MCF 10A (cell line): ENCODE measurements at regions not wholly inside any gene's neighbourhood (a gene's known extent, or its start where the extent isn't known, plus 50 kb on each side); places are given as distances from the start of the nearest gene placed in this dataset.

Experiments used
- BruUV-seq: library from RNA; stranded (reverse); fragments of 400-500 nt; replicated peaks from 2 replicates; lab custom pipeline; 2021; lab: Mats Ljungman, UMichigan
- CTCF ChIA-PET: fragments of 300-600 bp; sonication (Branson Sonifier 250); formaldehyde crosslinking; extraction: SDS; loops from one replicate; lab custom pipeline; 2021; ENCODE audit warnings: antibody characterized with exemption, inconsistent platforms; lab: Yijun Ruan, JAX
- POLR2A ChIA-PET: fragments of 300-600, 350-650 bp; sonication (Branson Sonifier 250); formaldehyde crosslinking; extraction: SDS; loops from one replicate; lab custom pipeline; 2020; ENCODE audit warnings: antibody characterized with exemption, inconsistent platforms; lab: Yijun Ruan, JAX
- DNase-seq: peaks from one replicate; pipeline ENCODE4 v3.0.0-alpha.2; 2018; ENCODE audit not compliant: unreplicated experiment
- H3K27ac Mint-ChIP-seq: one replicate; pipeline ENCODE4 v1.8.0; 2022; ENCODE audit warnings: mild to moderate bottlenecking, low read depth, mixed read lengths; ENCODE audit not compliant: unreplicated experiment
- H3K27me3 Mint-ChIP-seq: one replicate; pipeline ENCODE4 v1.8.0; 2022; ENCODE audit warnings: mixed read lengths; ENCODE audit not compliant: insufficient read depth, unreplicated experiment
- H3K36me3 Mint-ChIP-seq: one replicate; pipeline ENCODE4 v1.8.0; 2022; ENCODE audit warnings: mild to moderate bottlenecking, moderate library complexity, mixed read lengths; ENCODE audit not compliant: insufficient read depth, unreplicated experiment
- H3K4me1 Mint-ChIP-seq: one replicate; pipeline ENCODE4 v1.8.0; 2022; ENCODE audit warnings: mixed read lengths; ENCODE audit not compliant: insufficient read depth, unreplicated experiment
- H3K4me3 Mint-ChIP-seq: one replicate; pipeline ENCODE4 v1.8.0; 2022; ENCODE audit warnings: mild to moderate bottlenecking, moderate library complexity, mixed read lengths; ENCODE audit not compliant: unreplicated experiment
- H3K9me3 Mint-ChIP-seq: one replicate; pipeline ENCODE4 v1.8.0; 2022; ENCODE audit warnings: mixed read lengths; ENCODE audit not compliant: unreplicated experiment
- CTCF ChIP-seq: fragments of 200-600 bp; IDR thresholded peaks from one replicate; pipeline ENCODE4 v1.8.0; 2022; ENCODE audit warnings: antibody characterized with exemption, mild to moderate bottlenecking; ENCODE audit not compliant: unreplicated experiment
- intact Hi-C: fragments of 100-400 bp; cut with micrococcal nuclease; formaldehyde crosslinking; loops from 2 replicates; pipeline ENCODE4 v1.14.1; 2022

DNA sequence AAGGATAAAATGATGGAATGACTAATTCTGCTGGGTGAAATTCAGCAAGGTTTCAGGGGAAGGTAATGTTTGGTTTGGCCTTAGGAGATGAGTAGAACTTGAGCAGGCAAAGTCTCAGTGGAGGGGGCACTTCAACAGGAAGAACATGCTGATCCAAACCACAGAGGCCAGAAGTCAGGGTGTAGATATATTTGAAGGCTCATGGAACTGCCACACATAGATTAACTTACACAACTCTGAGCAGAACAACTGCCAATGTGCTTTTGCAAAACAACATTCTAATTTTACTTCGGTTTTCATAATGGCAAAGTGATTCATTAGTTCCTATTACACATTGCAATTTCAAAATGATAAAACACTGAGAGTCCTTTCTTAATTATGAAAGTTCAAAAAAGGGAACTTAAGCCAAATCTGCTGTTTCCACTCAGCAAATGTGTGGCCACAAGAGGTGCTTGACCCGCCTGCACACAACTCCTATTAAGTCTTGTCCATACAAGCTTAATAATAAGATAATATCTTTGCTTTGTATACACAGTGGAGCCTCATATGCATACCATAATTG is 284.8 kb downstream of the MREG start:
- POLR2A ChIA-PET, result interaction anchor here (0.5 kb wide), 1 partner anchor 23 kb away, joined by 3 read pairs; no protein-coding TSS in a partner anchor
- intact Hi-C loops, result no loop called here
- no peaks in the 10 kb centered on the region for H3K27me3 Mint-ChIP-seq
- H3K36me3 Mint-ChIP-seq, result no peaks in the 10 kb centered on the region
- H3K27ac Mint-ChIP-seq, result peak overlapping the region; percentile 3
- peak; percentile 95 for DNase-seq
- no peak for TF ChIP-seq CTCF
- H3K4me3 Mint-ChIP-seq, result no peak overlapping the region
- BruUV-seq, result no TSS peak
- peaks cover 12% of the 10 kb centered on the region for H3K4me1 Mint-ChIP-seq
- CTCF ChIA-PET, result interaction anchor here (0.6 to 1.3 kb wide), 2 partner anchors 25 to 294 kb away, joined by 3 read pairs; no protein-coding TSS in a partner anchor
- peaks cover 6% of the 10 kb centered on the region for H3K9me3 Mint-ChIP-seq

DNA sequence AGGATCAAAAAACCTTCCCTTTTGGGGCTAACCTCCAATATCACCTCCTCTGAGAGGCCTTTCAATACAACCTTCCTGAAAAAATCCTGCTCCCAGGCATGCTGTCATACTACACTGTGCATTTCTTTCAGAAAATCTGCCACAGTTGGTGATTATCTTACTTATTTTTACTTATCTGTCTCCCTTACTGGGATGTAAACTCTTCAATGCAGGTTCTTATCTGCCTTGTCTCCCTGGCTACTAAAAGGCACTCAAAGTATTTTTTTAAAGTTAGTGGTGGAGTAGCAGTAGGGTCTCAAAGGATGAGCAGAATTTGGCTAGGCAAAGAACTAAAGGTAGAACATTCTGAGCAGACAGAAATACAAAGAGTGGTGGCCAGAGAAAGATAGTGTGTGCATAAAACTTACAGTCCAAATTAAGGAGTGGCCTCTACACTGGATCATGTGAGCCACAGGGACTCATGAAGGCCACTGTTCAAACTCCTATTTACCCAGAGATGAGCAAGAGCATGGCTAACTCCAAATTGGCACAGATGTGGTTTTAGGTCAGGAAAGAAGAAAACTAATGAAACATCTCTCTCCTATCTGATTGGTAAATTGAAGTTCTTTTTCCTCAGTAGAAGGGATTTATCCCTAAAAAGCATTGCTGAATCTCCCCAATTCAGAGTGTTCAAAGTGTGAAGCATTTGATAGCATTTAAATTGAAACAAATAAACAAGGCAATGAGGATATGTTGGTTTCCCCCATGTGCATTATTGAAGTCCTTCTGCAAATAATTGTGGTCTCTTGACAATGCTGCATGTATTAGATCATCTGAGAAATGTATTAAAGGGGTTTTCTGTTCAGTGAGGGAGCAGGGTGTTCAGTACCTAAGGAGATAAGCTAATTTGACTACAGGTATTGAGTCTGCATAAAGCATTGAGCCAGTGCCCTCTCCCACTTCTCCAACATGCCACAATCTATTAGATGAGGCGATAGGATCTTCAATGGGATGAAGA is 285.5 kb downstream of the MREG start:
- Mint-ChIP-seq H3K4me3 (no peak overlapping the region), H3K9me3 (peaks cover 6% of the 10 kb centered on the region), H3K4me1 (peaks cover 12% of the 10 kb centered on the region), H3K27ac (peak overlapping the region; percentile 3), H3K27me3 (no peaks in the 10 kb centered on the region), H3K36me3 (no peaks in the 10 kb centered on the region)
- POLR2A ChIA-PET, result no interaction called here
- CTCF ChIA-PET, result interaction anchor here (0.6 kb wide), 1 partner anchor 295 kb away, joined by 3 read pairs; no protein-coding TSS in a partner anchor
- BruUV-seq, result no TSS peak
- TF ChIP-seq CTCF, result no peak
- intact Hi-C loops, result no loop called here
- no peak for DNase-seq

DNA sequence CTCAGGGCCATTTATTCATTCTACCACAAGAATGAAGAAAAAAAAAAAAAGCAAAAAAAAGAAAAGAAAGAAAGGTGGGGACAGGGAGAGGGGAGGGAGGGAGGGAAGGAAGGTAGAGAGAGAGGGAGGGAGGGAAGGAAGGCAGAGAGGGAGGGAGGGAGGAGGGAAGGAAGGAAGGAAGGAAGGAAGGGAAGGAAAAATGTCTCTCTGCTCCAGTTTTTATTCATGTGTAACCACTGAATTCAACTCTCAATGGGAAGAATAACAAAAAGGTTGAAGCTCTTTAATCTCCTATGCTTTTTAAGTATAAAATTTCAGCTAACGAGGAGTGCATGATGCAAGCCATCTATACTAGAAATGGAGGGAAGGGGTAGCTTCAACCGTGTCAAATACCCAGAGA is 287.3 kb downstream of the MREG start:
- Mint-ChIP-seq H3K27ac (no peak overlapping the region), H3K27me3 (no peaks in the 10 kb centered on the region), H3K9me3 (peaks cover 6% of the 10 kb centered on the region), H3K4me1 (peaks cover 12% of the 10 kb centered on the region), H3K4me3 (no peak overlapping the region), H3K36me3 (no peaks in the 10 kb centered on the region)
- POLR2A ChIA-PET, result no interaction called here
- TF ChIP-seq CTCF, result no peak
- BruUV-seq, result no TSS peak
- DNase-seq, result no peak
- intact Hi-C loops, result no loop called here
- CTCF ChIA-PET, result interaction anchor here (0.9 kb wide), 1 partner anchor 14 kb away, joined by 3 read pairs; no protein-coding TSS in a partner anchor

- DNase-seq, result no peak
- Mint-ChIP-seq H3K27ac (no peak overlapping the region), H3K4me1 (peaks cover 12% of the 10 kb centered on the region), H3K36me3 (no peaks in the 10 kb centered on the region), H3K27me3 (no peaks in the 10 kb centered on the region), H3K9me3 (peaks cover 6% of the 10 kb centered on the region), H3K4me3 (no peak overlapping the region)
- BruUV-seq, result no TSS peak
- CTCF ChIA-PET, result interaction anchor here (0.6 kb wide), 2 partner anchors 157 to 587 kb away, joined by 3 read pairs; no protein-coding TSS in a partner anchor
- intact Hi-C loops, result no loop called here
- POLR2A ChIA-PET, result no interaction called here
- no peak for TF ChIP-seq CTCF
These were observed 288.3 kb upstream of the FN1 start for GRCh38 chr2:215724146-215724545.
